MM.1S (cell line): ENCODE measurements at regions not wholly inside any gene's neighbourhood (a gene's known extent, or its start where the extent isn't known, plus 50 kb on each side); places are given as distances from the start of the nearest gene placed in this dataset.

ENCODE experiments used
- DNase-seq: peaks from one replicate; pipeline ENCODE4 v3.0.0-alpha.2; 2015
- H2AFZ ChIP-seq: fragments of 300-600 bp; sonication (generic); 2 replicates; pipeline ENCODE4 v1.6.0; 2016; ENCODE audit warnings: antibody characterized with exemption, low read length
- H3F3A ChIP-seq: fragments of 300-600 bp; sonication (generic); 2 replicates; pipeline ENCODE4 v1.6.1; 2016; ENCODE audit warnings: mild to moderate bottlenecking, antibody characterized with exemption, low read length, moderate library complexity, mixed read lengths; ENCODE audit not compliant: insufficient read depth
- H3K27ac ChIP-seq: fragments of 300-600 bp; sonication (generic); 2 replicates; pipeline ENCODE4 v1.5.1; 2016; ENCODE audit warnings: mild to moderate bottlenecking, low read length
- H3K27me3 ChIP-seq: fragments of 300-600 bp; sonication (generic); replicated peaks from 2 replicates; pipeline ENCODE4 v1.6.0; 2016; ENCODE audit warnings: low read length; ENCODE audit not compliant: insufficient read depth
- H3K36me3 ChIP-seq: fragments of 300-600 bp; sonication (generic); replicated peaks from 2 replicates; pipeline ENCODE4 v1.6.1; 2016; ENCODE audit warnings: mild to moderate bottlenecking, low read length, mixed read lengths; ENCODE audit not compliant: insufficient read depth
- H3K4me1 ChIP-seq: fragments of 300-600 bp; sonication (generic); 2 replicates; pipeline ENCODE4 v1.6.1; 2016; ENCODE audit warnings: low read length, mixed read lengths
- H3K4me2 ChIP-seq: fragments of 300-600 bp; sonication (generic); 2 replicates; pipeline ENCODE4 v1.6.0; 2016; ENCODE audit warnings: low read depth, low read length
- H3K4me3 ChIP-seq: fragments of 300-600 bp; sonication (generic); 2 replicates; pipeline ENCODE4 v1.5.1; 2016; ENCODE audit warnings: low read length, mixed read lengths
- H3K79me2 ChIP-seq: fragments of 300-600 bp; sonication (generic); 2 replicates; pipeline ENCODE4 v1.6.1; 2016; ENCODE audit warnings: mixed run types, low read length, mixed read lengths
- H3K9ac ChIP-seq: fragments of 300-600 bp; sonication (generic); 2 replicates; pipeline ENCODE4 v1.6.1; 2016; ENCODE audit warnings: low read length, mixed read lengths
- H3K9me2 ChIP-seq: fragments of 300-600 bp; sonication (generic); replicated peaks from 2 replicates; pipeline ENCODE4 v1.6.1; 2016; ENCODE audit warnings: mild to moderate bottlenecking, low read length, mixed read lengths; ENCODE audit not compliant: insufficient read depth
- H3K9me3 ChIP-seq: fragments of 300-600 bp; sonication (generic); replicated peaks from 2 replicates; pipeline ENCODE4 v1.6.1; 2016; ENCODE audit warnings: mild to moderate bottlenecking, low read length, mixed read lengths; ENCODE audit not compliant: insufficient read depth
- H4K20me1 ChIP-seq: fragments of 300-600 bp; sonication (generic); 2 replicates; pipeline ENCODE4 v1.6.1; 2016; ENCODE audit warnings: mild to moderate bottlenecking, low read length, moderate library complexity, mixed read lengths; ENCODE audit not compliant: insufficient read depth
- CTCF ChIP-seq: fragments of 300-600 bp; sonication (generic); IDR thresholded peaks from 2 replicates; pipeline ENCODE4 v1.5.1; 2016; ENCODE audit warnings: antibody characterized with exemption, low read length, mixed read lengths
- EZH2 ChIP-seq: fragments of 300-600 bp; sonication (generic); optimal IDR thresholded peaks from 2 replicates; pipeline ENCODE3; 2017; ENCODE audit warnings: low read depth, mild to moderate bottlenecking, antibody characterized with exemption, low read length, mixed read lengths
- EZH2phosphoT487 ChIP-seq: fragments of 300-600 bp; sonication (generic); IDR thresholded peaks from 2 replicates; pipeline ENCODE4 v1.6.1; 2018; ENCODE audit warnings: antibody characterized with exemption, low read length

GRCh38 chr13:22262001-22262885, 591.4 kb downstream of the FGF9 start:
- no peak for TF ChIP-seq EZH2
- TF ChIP-seq CTCF = no peak
- TF ChIP-seq EZH2phosphoT487 = no peak
- no peak overlapping the region for H2AFZ ChIP-seq

GRCh38 chr13:22263185-22263584, 592.3 kb downstream of the FGF9 start:
- Histone ChIP-seq H3F3A (no peaks in the 10 kb centered on the region), H4K20me1 (no peaks in the 10 kb centered on the region), H3K36me3 (no peaks in the 10 kb centered on the region), H3K27ac (no peak overlapping the region), H3K4me3 (no peak overlapping the region), H3K27me3 (no peaks in the 10 kb centered on the region), H3K9ac (no peak overlapping the region), H3K9me3 (no peaks in the 10 kb centered on the region), H3K9me2 (no peaks in the 10 kb centered on the region), H3K4me2 (no peak overlapping the region), H2AFZ (no peak overlapping the region), H3K79me2 (no peaks in the 10 kb centered on the region), H3K4me1 (no peaks in the 10 kb centered on the region)
- no peak for TF ChIP-seq CTCF
- TF ChIP-seq EZH2phosphoT487 = no peak
- TF ChIP-seq EZH2 = no peak
- no peak for DNase-seq

More at GRCh38 chr13:22262001-22262885, 591.4 kb downstream of the FGF9 start:
- no peak for DNase-seq
- no peaks in the 10 kb centered on the region for H3K9me2 ChIP-seq
- H3K4me1 ChIP-seq = no peaks in the 10 kb centered on the region
- no peak overlapping the region for H3K4me3 ChIP-seq
- H4K20me1 ChIP-seq = no peaks in the 10 kb centered on the region
- no peaks in the 10 kb centered on the region for H3K9me3 ChIP-seq
- H3K36me3 ChIP-seq = no peaks in the 10 kb centered on the region
- no peaks in the 10 kb centered on the region for H3K27me3 ChIP-seq
- H3K79me2 ChIP-seq = no peaks in the 10 kb centered on the region
- H3K4me2 ChIP-seq = no peak overlapping the region
- H3F3A ChIP-seq = no peaks in the 10 kb centered on the region
- no peak overlapping the region for H3K9ac ChIP-seq
- H3K27ac ChIP-seq = no peak overlapping the region

- TF ChIP-seq EZH2 (no peak), EZH2phosphoT487 (no peak), CTCF (no peak)
- H3F3A ChIP-seq = no peaks in the 10 kb centered on the region
- H3K4me3 ChIP-seq = no peak overlapping the region
- no peaks in the 10 kb centered on the region for H3K36me3 ChIP-seq
- no peak overlapping the region for H3K4me2 ChIP-seq
- no peak overlapping the region for H3K27ac ChIP-seq
- H2AFZ ChIP-seq = no peak overlapping the region
- no peaks in the 10 kb centered on the region for H4K20me1 ChIP-seq
- no peaks in the 10 kb centered on the region for H3K79me2 ChIP-seq
- H3K27me3 ChIP-seq = no peaks in the 10 kb centered on the region
- no peaks in the 10 kb centered on the region for H3K9me2 ChIP-seq
- H3K9me3 ChIP-seq = no peaks in the 10 kb centered on the region
- no peaks in the 10 kb centered on the region for H3K4me1 ChIP-seq
- no peak for DNase-seq
- H3K9ac ChIP-seq = no peak overlapping the region
Observed at GRCh38 chr13:22265563-22265962, 594.7 kb downstream of the FGF9 start.
